Activated T-cell treated with anti-CD3 and anti-CD28 coated beads for 48 hours (primary cell): ENCODE measurements at regions not wholly inside any gene's neighbourhood (a gene's known extent, or its start where the extent isn't known, plus 50 kb on each side); places are given as distances from the start of the nearest gene placed in this dataset.

Source experiments
- DNase-seq: peaks from one replicate; pipeline ENCODE4 v3.0.0-alpha.2; 2020; ENCODE audit warnings: low read depth

GRCh38 chr16:86120201-86121192 lies 221.5 kb downstream of the IRF8 start:
- no peak for DNase-seq

DNA sequence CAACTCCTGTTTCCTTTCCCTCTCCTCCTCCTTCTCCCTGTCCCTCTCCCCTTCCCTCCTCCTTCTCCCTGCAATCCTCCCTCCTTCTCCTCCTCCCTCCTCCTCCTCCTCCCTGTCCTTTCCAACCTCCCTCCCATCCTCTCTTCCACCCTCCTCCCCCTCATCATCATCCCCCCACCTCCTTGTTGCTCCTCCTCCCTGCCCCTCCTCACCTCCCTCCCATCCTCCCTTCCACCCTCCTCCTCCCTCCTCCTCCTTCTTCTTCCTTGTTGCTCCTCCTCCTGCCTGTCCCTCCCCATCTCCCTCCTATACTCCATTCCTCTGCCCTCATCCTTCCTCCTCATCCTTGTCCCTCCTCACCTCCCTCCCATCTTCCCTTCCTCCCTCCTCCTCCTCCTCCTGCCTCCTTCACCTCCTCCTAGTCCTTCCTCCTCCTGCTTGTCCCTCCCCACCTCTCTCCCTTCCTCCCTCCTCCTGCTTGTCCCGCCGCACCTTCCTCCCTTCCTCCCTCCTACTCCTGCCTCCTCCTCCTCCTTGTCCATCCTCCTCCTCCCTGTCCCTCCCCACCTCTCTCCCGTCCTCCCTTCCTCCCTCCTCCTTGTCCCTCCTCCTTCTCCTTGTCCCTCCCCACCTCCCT lies 222.5 kb downstream of the IRF8 start:
- DNase-seq: no peak

DNA sequence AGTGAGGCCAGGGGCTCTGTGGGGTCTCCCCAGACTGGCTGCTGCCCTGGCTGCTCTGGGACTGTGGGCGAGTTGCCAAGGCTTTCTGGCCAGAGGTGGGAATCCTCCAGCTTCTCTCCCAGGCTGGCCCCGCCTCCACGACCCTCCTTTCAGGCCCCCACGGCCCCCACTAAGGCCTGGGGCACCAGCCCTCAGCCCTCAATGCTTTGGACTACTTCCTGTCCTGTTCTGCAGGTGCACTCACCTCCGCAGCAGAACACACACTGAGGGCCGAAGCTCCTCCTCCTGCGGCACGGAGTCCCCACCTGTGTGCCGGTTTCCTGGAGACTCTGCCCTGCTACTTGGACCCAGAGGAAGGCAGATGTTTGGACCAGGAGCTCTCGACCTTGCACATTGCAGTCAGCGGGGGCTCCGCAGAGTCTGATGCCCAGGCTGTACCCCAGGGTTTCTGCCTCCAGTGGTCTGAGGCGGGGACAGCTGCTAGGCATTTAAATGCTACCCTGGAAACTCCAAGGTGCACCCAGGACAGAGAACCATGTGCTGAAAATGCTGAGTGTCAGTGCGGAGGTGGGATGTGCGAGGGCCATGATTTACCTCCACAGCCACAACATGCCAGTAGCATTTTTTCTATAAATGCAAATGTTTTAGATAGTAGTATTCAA lies 223.8 kb downstream of the IRF8 start:
- no peak for DNase-seq

DNA sequence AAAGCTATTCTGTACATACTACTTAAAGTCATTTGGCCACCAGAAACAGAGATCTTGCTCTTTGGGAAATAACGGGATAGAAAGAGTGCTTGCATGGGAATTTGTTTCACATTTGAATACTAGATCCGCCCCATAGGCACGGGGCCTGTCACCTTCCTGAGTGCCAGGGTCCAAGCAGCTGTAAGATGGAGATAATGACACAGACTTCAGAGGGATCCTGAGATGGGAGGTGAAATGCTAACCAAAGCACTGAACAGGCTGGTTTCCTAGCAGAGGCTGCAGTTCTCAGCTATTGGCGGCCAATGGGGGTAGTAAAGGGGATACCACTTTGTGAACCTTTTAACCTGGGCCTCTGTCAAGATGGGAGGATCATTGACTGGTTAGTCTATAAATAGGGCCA lies 225.4 kb downstream of the IRF8 start:
- no peak for DNase-seq

GRCh38 chr16:86126891-86127290 lies 227.9 kb downstream of the IRF8 start:
- no peak for DNase-seq

DNA sequence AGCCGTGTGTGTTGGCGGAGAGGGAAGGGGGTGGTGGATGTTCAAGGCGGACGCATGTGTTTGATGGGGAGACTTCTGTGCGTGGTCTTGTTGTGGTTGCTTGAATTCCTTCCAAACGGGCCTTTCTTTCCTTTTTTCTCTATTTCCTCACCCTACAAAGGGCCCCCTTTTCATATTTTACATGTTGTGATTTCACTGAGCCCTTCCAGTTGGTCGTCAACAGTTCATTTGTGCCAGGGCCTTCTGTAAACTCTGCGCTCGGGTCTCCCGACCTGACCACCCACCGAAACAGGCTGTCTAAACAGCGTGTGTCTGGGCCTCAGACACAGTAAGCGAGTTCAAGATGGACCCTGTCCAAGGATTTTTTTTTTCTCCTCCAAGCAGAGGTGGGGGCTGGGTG lies 228.4 kb downstream of the IRF8 start:
- DNase-seq: no peak

GRCh38 chr16:86128246-86128645 lies 229.3 kb downstream of the IRF8 start:
- DNase-seq: no peak

DNA sequence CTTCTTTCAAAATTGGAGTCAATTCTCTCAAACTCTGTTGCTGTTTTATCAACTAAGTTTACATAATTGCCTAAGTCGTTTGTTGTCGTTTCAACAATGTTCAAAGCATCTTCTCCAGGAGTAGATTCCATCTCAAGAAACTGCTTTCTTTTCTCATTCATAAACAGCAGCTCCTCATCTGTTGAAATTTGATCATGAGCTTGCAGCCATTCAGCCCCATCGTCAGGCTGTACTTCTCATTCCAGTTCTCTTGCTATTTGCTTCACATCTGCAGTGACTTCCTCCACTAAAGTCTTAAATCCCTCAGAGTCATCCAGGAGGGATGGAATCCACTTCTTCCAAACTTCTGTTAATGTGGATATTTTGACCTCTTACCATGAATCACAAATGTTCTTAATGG lies 230.6 kb downstream of the IRF8 start:
- DNase-seq: no peak

- no peak for DNase-seq
Measured at GRCh38 chr16:86133377-86133776, 234.4 kb downstream of the IRF8 start.

GRCh38 chr16:86133847-86134375 lies 234.9 kb downstream of the IRF8 start:
- DNase-seq: no peak

- no peak for DNase-seq
Measured at GRCh38 chr16:86134802-86135461, 236.0 kb downstream of the IRF8 start.

DNA sequence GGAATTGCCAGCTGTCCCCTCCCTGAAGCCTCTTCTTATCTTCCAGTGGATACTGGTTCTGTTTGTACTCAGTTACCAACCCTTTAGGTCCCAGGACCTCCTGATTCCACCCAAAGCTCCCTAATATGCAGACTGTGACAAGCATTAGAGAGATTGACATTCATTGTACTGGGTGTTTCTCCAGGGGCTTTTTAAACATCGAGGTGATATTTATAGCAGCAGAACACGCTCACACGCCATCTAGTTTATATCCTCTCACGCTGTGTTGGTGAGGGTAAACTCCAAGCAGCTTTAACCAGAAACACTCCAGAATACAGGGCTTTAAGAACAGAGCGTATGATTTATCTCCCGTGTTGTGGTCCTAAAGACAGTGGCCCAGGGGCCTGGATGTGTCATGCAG lies 238.4 kb downstream of the IRF8 start:
- DNase-seq: no peak

DNA sequence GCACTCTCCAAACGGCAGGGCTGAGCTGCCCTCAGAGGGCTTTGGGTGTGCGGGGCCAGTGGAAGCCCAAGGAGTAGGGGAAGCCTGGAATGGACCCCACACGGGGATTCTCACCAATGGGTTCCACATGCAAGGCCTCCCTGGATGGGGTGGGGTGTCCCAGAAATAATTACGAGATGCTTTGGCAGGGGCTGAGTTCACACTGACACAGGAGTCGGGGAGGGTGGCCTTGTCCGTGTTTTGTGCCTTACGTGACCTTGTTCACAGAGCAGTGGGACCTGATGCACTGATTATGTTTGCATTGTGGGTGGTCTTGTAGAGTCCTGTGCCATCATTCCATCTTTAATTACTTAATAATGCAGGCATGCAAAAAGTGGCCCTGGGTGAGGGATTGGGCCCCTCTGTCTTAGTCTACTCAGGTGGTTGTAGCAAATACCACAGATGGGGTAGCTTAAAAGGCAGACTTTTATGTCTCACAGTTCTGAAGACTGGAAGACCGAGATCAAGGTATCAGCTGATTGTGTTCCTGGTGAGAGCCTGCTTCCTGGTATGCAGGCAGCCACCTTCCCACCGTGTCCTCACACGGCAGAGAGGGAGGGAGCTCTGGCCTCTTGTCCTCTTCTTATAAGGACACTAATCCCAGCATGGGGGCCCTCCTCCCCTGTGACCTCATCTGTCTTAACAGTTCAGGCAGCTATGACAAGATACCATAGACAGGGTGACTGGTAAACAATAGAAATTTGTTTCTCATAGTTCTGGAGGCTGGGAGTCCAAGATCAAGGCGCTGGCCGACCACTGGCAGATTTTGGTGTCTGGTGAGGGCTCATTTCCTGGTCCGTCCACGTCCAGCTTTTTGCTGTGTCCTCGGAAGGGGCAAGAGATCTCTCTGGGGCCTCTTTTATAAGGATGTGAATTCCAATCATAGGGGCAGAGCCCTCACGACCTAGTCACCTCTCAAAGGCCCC lies 239.4 kb downstream of the IRF8 start:
- no peak for DNase-seq

DNA sequence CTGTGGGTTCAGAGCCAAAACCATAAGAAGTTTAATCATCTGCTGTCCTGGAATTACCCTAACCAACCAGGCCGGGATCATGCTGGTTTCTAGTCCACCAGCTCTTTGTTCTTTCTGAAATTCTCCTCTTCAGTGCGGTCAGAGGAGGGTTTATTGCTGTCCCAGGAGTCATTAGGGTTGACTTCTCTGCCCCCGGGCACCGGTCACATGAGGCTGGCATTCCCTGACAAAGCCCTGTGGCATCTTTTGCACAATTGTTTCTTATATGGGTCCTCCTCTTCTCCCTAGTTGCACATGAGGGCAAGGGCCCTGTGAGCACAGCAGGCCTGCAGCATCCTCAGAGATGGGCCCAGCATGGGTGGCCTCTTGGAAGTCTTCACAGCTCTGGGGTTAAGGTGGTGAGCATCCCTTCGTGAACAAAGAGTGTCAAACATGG lies 243.9 kb downstream of the IRF8 start:
- no peak for DNase-seq

- DNase-seq: no peak
Measured at GRCh38 chr16:86143666-86144065, 244.7 kb downstream of the IRF8 start.

DNA sequence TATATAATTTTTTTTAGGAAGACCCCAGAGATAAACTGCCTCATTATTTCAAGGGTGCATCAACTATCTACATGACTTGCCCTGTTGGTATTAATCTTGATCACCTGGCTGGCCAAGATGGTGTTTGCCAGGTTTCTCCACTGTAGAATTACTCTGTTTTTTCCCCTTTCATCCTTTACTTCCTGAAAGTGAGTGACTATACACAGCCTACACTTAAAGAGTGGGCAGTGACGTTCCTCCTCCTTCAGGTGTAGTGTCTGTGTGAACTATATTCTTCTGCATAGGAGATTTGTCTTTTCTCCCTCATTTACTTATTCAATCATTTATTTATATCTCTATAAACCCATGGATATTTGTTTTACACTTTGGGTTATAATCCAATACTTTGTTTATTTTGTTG lies 246.7 kb downstream of the IRF8 start:
- DNase-seq: no peak

DNA sequence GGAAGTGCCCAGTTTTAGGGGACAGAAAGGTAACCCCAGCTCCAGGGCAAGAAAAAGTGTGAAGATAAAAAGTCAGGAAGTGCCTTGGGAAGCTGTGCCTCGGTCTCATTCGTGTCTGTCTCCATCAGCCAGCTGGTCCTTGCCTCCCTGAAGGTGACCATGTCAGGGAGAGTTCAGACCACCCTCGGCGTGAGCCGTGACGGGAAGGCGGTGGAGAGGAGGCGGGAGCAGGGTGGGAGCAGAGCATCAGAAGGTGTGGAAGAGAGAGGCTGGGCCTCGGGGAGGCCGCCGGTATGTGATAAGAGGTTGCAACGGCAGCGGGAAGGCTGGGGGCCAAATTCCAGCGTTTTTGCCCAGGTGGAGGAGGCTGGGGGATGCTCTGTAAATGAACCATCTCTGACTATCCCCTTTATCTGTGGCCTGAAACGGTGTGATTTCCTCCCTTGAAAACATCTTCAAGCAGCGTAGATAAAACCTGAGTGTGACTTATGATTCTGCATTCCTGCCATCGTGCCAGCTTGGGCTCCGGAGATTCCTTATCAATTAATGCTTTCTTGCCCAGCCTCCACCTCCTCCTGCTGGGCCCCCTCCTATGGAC lies 251.8 kb downstream of the IRF8 start:
- no peak for DNase-seq

GRCh38 chr16:86151239-86151851 lies 252.4 kb downstream of the IRF8 start:
- DNase-seq: no peak

DNA sequence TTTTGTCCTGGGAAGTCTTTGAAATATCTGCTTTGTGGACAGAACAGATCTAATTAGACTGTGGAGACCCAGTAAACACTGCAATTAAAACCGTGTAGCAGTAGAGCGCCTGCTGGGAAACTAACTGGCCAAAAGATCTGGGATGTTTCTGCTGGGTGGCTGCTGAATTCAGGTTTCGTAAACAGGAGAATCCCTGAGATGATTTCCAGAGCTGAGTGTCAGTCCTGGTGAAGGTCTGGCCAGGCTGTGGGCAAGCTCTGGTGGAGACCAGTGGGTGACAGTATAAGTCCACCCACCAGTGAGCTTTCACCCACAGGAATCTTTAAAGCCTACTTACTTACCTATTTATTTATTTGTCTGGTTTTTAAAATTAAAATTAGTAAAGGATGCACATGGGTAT lies 257.2 kb downstream of the IRF8 start:
- no peak for DNase-seq
